GM18873 (cell line): ENCODE measurements at regions not wholly inside any gene's neighbourhood (a gene's known extent, or its start where the extent isn't known, plus 50 kb on each side); places are given as distances from the start of the nearest gene placed in this dataset.

ENCODE experiments used
- ATAC-seq: cut with Tn5 transposase; IDR thresholded peaks from one replicate; pipeline ENCODE4 v1.9.1; 2021; ENCODE audit warnings: mild to moderate bottlenecking, moderate library complexity, moderate number of reproducible peaks; ENCODE audit not compliant: unreplicated experiment, low FRiP score

GRCh38 chr7:114138587-114138986 is 219.8 kb upstream of the PPP1R3A start:
- no peak for ATAC-seq

GRCh38 chr7:114133717-114134116 is 214.9 kb upstream of the PPP1R3A start:
- no peak for ATAC-seq

GRCh38 chr7:114130866-114131265 is 212.1 kb upstream of the PPP1R3A start:
- ATAC-seq: no peak

GRCh38 chr7:114128880-114129279 is 210.1 kb upstream of the PPP1R3A start:
- ATAC-seq: no peak

- no peak for ATAC-seq
These were observed 207.3 kb upstream of the PPP1R3A start for GRCh38 chr7:114126095-114126494.

- no peak for ATAC-seq
These were observed 194.0 kb upstream of the PPP1R3A start for GRCh38 chr7:114112806-114113205.

GRCh38 chr7:114110666-114111065 is 191.9 kb upstream of the PPP1R3A start:
- no peak for ATAC-seq

- ATAC-seq: no peak
These were observed 190.9 kb upstream of the PPP1R3A start for GRCh38 chr7:114109721-114110120.

GRCh38 chr7:114109304-114109703 is 190.5 kb upstream of the PPP1R3A start:
- no peak for ATAC-seq

- no peak for ATAC-seq
These were observed 189.7 kb upstream of the PPP1R3A start for GRCh38 chr7:114108510-114108909.

- no peak for ATAC-seq
These were observed 188.7 kb upstream of the PPP1R3A start for GRCh38 chr7:114107522-114107921.

GRCh38 chr7:114104035-114104434 is 185.2 kb upstream of the PPP1R3A start:
- no peak for ATAC-seq

- ATAC-seq: no peak
These were observed 184.2 kb upstream of the PPP1R3A start for GRCh38 chr7:114102996-114103395.

GRCh38 chr7:114102131-114102530 is 183.3 kb upstream of the PPP1R3A start:
- no peak for ATAC-seq

- no peak for ATAC-seq
These were observed 182.0 kb upstream of the PPP1R3A start for GRCh38 chr7:114100810-114101209.

- ATAC-seq: no peak
These were observed 180.5 kb upstream of the PPP1R3A start for GRCh38 chr7:114099337-114099736.

GRCh38 chr7:114095885-114096284 is 177.1 kb upstream of the PPP1R3A start:
- ATAC-seq: no peak

- no peak for ATAC-seq
These were observed 169.7 kb upstream of the PPP1R3A start for GRCh38 chr7:114088470-114088940.

- ATAC-seq: no peak
These were observed 169.1 kb upstream of the PPP1R3A start for GRCh38 chr7:114087653-114088469.

- ATAC-seq: no peak
These were observed 168.3 kb upstream of the PPP1R3A start for GRCh38 chr7:114086914-114087652.

- ATAC-seq: no peak
These were observed 167.7 kb upstream of the PPP1R3A start for GRCh38 chr7:114086537-114086913.
